ENCODE measurements at regions not wholly inside any gene's neighbourhood (a gene's known extent, or its start where the extent isn't known, plus 50 kb on each side); places are given as distances from the start of the nearest gene placed in this dataset.

GRCh38 chr20:54362283-54362682 is 113.1 kb upstream of the DOK5 start:
- TF ChIP-seq ZNF565 (CRISPR knock-in tag; conservative IDR thresholded peaks at IDR 0.05; ENCODE audit: low read depth) (no peak), SNAI2 (CRISPR knock-in tag; IDR thresholded peaks at IDR 0.05) (no peak), ZFP3 (CRISPR knock-in tag; IDR thresholded peaks at IDR 0.05) (no peak), RARB (CRISPR knock-in tag; IDR thresholded peaks at IDR 0.05) (no peak), POU6F1 (CRISPR knock-in tag; IDR thresholded peaks at IDR 0.05; ENCODE audit: borderline replicate concordance, low read depth) (no peak), TCF4 (CRISPR knock-in tag; IDR thresholded peaks at IDR 0.05; ENCODE audit: borderline replicate concordance) (no peak), CSRNP3 (CRISPR knock-in tag; IDR thresholded peaks at IDR 0.05) (no peak), BACH2 (CRISPR knock-in tag; IDR thresholded peaks at IDR 0.05; ENCODE audit: borderline replicate concordance) (no peak)
